H1 (cell line): ENCODE measurements at regions not wholly inside any gene's neighbourhood (a gene's known extent, or its start where the extent isn't known, plus 50 kb on each side); places are given as distances from the start of the nearest gene placed in this dataset.

Experiments
- CREB1 ChIP-seq: IDR thresholded peaks from 2 replicates; pipeline ENCODE4 v1.6.1; 2012; ENCODE audit warnings: inconsistent platforms
- EZH2 ChIP-seq: fragments of 200-600 bp; sonication (generic); IDR thresholded peaks from 2 replicates; pipeline ENCODE4 v1.7.1; 2012; ENCODE audit warnings: low read depth, mild to moderate bottlenecking, moderate library complexity, low read length, inconsistent platforms; ENCODE audit not compliant: severe bottlenecking
- POLR2A ChIP-seq, 2 experiments: IDR thresholded peaks; 1 replicate in 1 of 2; 2 replicates in 1 of 2; pipeline ENCODE4 v1.6.1; 2011; ENCODE audit warnings: low read depth in 2 of 2, low read length in 2 of 2, mild to moderate bottlenecking in 2 of 2; ENCODE audit errors: control extremely low read depth in 1 of 2
- SP1 ChIP-seq: IDR thresholded peaks from 2 replicates; pipeline ENCODE4 v1.6.1; 2011; ENCODE audit warnings: low read depth, low read length
- TBP ChIP-seq: IDR thresholded peaks from 2 replicates; pipeline ENCODE4 v1.6.1; 2011; ENCODE audit warnings: low read depth, low read length, improper control_type of control experiment
- TF ChIP-seq, protein P1 (sequence below), 3 experiments: IDR thresholded peaks; 1 replicate in 2 of 3; 2 replicates in 1 of 3; pipeline versions ENCODE4 v1.5.1 to v1.6.1; 2011; ENCODE audit warnings: low read length in 3 of 3, mild to moderate bottlenecking in 3 of 3, inconsistent platforms in 2 of 3, low read depth in 1 of 3, moderate library complexity in 1 of 3; ENCODE audit not compliant: insufficient read depth in 1 of 3; ENCODE audit errors: control extremely low read depth in 1 of 3
- TF ChIP-seq, protein P2 (sequence below): IDR thresholded peaks from 2 replicates; pipeline ENCODE4 v1.6.1; 2012; ENCODE audit warnings: inconsistent platforms

- TF ChIP-seq CREB1 (no peak), TBP (no peak), POLR2A (IDR thresholded peaks at IDR 0.05; ENCODE audit: control extremely low read depth in 1 of 2, low read depth in 2 of 2, low read length in 2 of 2) (no peak), SP1 (no peak), EZH2 (no peak)
- TF ChIP-seq, protein P1, sequence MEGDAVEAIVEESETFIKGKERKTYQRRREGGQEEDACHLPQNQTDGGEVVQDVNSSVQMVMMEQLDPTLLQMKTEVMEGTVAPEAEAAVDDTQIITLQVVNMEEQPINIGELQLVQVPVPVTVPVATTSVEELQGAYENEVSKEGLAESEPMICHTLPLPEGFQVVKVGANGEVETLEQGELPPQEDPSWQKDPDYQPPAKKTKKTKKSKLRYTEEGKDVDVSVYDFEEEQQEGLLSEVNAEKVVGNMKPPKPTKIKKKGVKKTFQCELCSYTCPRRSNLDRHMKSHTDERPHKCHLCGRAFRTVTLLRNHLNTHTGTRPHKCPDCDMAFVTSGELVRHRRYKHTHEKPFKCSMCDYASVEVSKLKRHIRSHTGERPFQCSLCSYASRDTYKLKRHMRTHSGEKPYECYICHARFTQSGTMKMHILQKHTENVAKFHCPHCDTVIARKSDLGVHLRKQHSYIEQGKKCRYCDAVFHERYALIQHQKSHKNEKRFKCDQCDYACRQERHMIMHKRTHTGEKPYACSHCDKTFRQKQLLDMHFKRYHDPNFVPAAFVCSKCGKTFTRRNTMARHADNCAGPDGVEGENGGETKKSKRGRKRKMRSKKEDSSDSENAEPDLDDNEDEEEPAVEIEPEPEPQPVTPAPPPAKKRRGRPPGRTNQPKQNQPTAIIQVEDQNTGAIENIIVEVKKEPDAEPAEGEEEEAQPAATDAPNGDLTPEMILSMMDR (IDR thresholded peaks at IDR 0.05; ENCODE audit: control extremely low read depth in 1 of 3, insufficient read depth in 1 of 3, low read depth in 1 of 3, low read length in 3 of 3): no peak
- TF ChIP-seq, protein P2, sequence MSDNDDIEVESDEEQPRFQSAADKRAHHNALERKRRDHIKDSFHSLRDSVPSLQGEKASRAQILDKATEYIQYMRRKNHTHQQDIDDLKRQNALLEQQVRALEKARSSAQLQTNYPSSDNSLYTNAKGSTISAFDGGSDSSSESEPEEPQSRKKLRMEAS: no peak
These were observed 229.1 kb downstream of the SIM1 start for GRCh38 chr6:100235631-100236030.
